COLO829 (cell line): ENCODE measurements at regions not wholly inside any gene's neighbourhood (a gene's known extent, or its start where the extent isn't known, plus 50 kb on each side); places are given as distances from the start of the nearest gene placed in this dataset.
"Not testable (repeated sequence)": the region's sequence is repeated elsewhere in the genome, so short reads cannot be mapped to it uniquely, and the experiment has no call there.

Experiments
- DNase-seq: peaks from one replicate; pipeline ENCODE4 v3.0.0; 2012; ENCODE audit warnings: low spot score

- DNase-seq: no peak
These were observed 1263.6 kb upstream of the GOT2 start for GRCh38 chr16:59997706-59998105.

GRCh38 chr16:59993101-59993500 lies 1259.0 kb upstream of the GOT2 start:
- DNase-seq: no peak

- DNase-seq: no peak
These were observed 1257.1 kb upstream of the GOT2 start for GRCh38 chr16:59991171-59991570.

- DNase-seq: no peak
These were observed 1254.5 kb upstream of the GOT2 start for GRCh38 chr16:59988591-59988990.

GRCh38 chr16:59975953-59976352 lies 1241.8 kb upstream of the GOT2 start:
- no peak for DNase-seq

GRCh38 chr16:59973966-59974365 lies 1239.8 kb upstream of the GOT2 start:
- peak; percentile 3 for DNase-seq

GRCh38 chr16:59971264-59971663 lies 1237.1 kb upstream of the GOT2 start:
- peak; percentile 11 for DNase-seq

- peak; percentile 2 for DNase-seq
These were observed 1230.3 kb upstream of the GOT2 start for GRCh38 chr16:59964232-59964924.

GRCh38 chr16:59959311-59959710 lies 1225.2 kb upstream of the GOT2 start:
- no peak for DNase-seq

- no peak for DNase-seq
These were observed 1216.3 kb upstream of the GOT2 start for GRCh38 chr16:59950431-59950830.

- not testable (repeated sequence) for DNase-seq
These were observed 1209.9 kb upstream of the GOT2 start for GRCh38 chr16:59944041-59944440.

GRCh38 chr16:59941594-59941993 lies 1207.5 kb upstream of the GOT2 start:
- DNase-seq: no peak

GRCh38 chr16:59920054-59920453 lies 1185.9 kb upstream of the GOT2 start:
- no peak for DNase-seq

GRCh38 chr16:59913666-59914065 lies 1179.5 kb upstream of the GOT2 start:
- DNase-seq: no peak

- DNase-seq: no peak
These were observed 1175.1 kb upstream of the GOT2 start for GRCh38 chr16:59909262-59909661.

GRCh38 chr16:59907611-59908010 lies 1173.5 kb upstream of the GOT2 start:
- no peak for DNase-seq

- DNase-seq: peak; percentile 37
These were observed 1171.5 kb upstream of the GOT2 start for GRCh38 chr16:59905606-59906005.

- no peak for DNase-seq
These were observed 1171.0 kb upstream of the GOT2 start for GRCh38 chr16:59905131-59905530.

- no peak for DNase-seq
These were observed 1165.8 kb upstream of the GOT2 start for GRCh38 chr16:59899940-59900339.

GRCh38 chr16:59892376-59892775 lies 1158.3 kb upstream of the GOT2 start:
- DNase-seq: no peak

- DNase-seq: no peak
These were observed 1153.7 kb upstream of the GOT2 start for GRCh38 chr16:59887856-59888255.

- DNase-seq: no peak
These were observed 1151.9 kb upstream of the GOT2 start for GRCh38 chr16:59886021-59886420.

GRCh38 chr16:59881376-59881775 lies 1147.3 kb upstream of the GOT2 start:
- DNase-seq: no peak

GRCh38 chr16:59880611-59881010 lies 1146.5 kb upstream of the GOT2 start:
- no peak for DNase-seq
